ENCODE measurements at regions not wholly inside any gene's neighbourhood (a gene's known extent, or its start where the extent isn't known, plus 50 kb on each side); places are given as distances from the start of the nearest gene placed in this dataset.

GRCh38 chr2:126831234-126832005 is 67.3 kb upstream of the TEX51 start:
- peak; percentile 77 for DNase-seq

- DNase-seq, result no peak
Measured at GRCh38 chr2:126832014-126832413, 66.7 kb upstream of the TEX51 start.

- no peak for DNase-seq
Measured at GRCh38 chr2:126832757-126833156, 65.9 kb upstream of the TEX51 start.

GRCh38 chr2:126834006-126834659 is 64.6 kb upstream of the TEX51 start:
- no peak for DNase-seq

DNA sequence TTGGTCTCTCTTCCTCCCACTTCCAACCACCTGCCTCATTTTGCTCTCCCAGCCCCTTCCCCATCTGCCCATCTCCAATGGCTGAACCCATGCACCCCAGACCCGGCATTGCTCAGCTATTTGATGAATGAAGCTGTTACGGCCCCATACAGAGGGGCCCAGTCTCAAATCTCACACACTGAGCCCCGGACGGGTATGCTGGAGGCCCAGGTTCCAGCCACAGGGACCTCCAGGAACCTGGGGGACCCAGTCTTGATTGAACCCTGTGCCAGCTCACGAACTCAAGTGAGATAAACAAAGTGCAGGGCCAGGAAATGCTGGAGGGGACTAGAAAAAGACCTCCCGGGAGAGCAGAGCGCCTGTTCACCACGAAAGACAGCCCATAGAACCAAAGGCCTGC is 63.4 kb upstream of the TEX51 start:
- no peak for DNase-seq

GRCh38 chr2:126835831-126836230 is 62.9 kb upstream of the TEX51 start:
- DNase-seq, result no peak

DNA sequence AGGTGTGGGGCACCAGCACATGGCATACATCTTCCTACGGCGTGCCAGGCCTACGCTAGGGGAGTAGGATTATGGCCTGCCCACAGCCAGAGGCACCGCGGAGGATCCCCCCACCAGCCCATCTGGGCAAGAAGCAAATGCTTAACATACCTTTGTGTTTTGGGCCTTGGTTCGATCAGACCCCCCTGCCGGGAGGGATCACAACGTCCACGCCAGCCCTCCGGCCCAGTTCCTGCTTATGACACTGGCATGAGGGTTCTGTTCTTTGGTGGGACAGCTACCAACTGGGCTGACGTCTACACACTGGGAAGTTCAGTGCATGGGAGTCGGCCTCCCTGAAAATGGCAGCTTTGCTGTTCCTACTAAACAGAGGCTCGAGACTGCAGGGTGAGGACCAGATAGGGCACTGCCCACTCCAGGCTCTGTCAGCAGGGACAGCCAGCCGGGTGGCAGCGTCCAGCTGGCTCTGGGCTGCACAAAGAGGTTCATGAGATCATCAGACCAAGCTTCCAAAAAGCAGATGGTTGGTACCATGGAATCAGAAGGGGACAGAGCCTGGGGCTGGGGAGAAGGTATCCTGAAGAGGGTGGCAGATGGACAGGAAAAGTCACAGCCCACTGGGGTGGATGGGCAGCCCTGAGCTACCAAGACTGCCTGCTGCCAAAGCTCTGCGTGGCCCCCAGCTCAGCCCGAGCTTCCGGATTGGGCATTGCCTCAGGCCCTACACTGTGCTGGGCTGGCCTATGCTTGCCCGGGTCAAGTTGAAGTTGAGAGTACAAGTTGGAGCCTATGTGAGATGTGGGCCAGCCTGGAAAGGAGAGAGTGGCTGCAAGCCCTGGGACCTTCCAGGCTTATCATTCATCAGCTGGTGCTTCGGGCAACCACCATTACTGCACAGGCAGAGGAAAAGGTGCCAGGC is 61.7 kb upstream of the TEX51 start:
- DNase-seq, result no peak

GRCh38 chr2:126837966-126838715 is 60.5 kb upstream of the TEX51 start:
- no peak for DNase-seq

DNA sequence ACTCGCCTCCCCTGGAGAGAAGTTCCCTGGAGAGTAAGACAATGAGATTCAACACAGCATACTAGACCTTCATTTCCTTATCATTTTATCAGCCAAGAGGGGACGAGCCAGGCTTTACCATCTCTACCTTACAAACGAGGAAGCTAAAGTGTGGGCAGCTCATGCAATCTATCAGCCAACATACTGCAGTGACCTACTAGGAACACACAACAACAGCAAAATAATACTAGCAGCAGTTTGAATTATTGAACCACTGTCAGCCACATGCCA is 60.0 kb upstream of the TEX51 start:
- DNase-seq, result no peak

DNA sequence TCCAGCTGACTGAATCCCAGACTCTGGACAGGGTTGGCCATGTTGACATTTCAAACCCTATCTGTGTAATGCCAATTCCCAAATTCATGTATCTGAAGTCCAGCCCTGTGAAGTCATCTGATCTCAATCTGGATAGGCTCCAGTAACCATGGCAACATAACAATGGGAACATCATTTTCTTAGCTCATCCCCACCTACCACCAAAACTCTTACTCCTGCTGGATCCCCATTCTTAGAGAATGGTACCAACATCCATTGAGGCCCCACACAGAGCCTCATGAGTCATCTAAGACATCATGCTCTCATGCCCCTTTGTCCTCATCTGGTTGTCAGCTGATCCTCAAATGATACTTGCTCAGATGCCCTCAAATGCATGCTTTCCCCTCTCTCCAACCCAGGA is 58.9 kb upstream of the TEX51 start:
- no peak for DNase-seq

DNA sequence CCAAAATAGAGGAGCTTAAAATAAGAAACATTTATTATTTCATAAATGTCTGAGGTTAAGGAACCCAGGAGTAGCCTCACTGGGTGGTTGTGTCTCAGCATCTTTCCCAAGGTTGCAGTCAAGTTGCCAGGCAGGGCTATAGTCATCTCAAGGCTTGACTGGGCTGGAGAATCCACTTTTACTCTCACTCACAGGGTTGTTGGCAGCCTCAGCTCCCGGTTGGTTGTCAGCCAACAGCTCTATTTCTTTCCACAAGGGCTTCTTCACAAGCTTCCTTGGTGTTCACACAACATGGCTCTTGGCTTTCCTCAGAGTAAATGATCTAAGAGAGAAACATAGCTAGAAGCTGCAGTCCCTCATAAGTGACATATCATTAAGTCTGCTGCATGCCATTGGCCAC is 55.6 kb upstream of the TEX51 start:
- DNase-seq, result no peak

DNA sequence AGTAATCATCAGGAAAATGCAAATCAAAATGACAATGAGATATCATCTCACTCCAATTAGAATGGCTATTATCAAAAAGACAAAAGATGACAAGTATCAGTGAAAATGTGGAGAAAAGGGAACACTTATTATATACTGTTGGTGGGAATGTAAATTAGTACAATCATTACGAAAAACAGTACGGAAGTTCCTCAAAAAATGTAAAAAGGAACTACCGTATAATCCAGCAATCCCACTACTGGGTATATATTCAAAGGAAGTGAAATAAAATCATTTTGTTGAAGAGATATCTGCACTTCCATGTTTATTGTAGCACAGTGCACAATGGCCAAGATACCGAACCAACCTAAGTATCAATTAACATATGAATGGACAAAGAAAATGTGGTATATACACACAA is 52.4 kb upstream of the TEX51 start:
- DNase-seq, result no peak

All from SIG-M5 (cell line).